Karpas-422 (cell line): ENCODE measurements at regions not wholly inside any gene's neighbourhood (a gene's known extent, or its start where the extent isn't known, plus 50 kb on each side); places are given as distances from the start of the nearest gene placed in this dataset.
"Not testable (repeated sequence)": the region's sequence is repeated elsewhere in the genome, so short reads cannot be mapped to it uniquely, and the experiment has no call there.

Experiments
- DNase-seq: peaks from one replicate; pipeline ENCODE4 v3.0.0-alpha.2; 2015
- H2AFZ ChIP-seq: fragments of 200-600 bp; sonication (generic); 2 replicates; pipeline ENCODE4 v1.6.1; 2014; ENCODE audit warnings: antibody characterized with exemption, low read length, mixed read lengths
- H3K27ac ChIP-seq: fragments of 200-600 bp; sonication (generic); 2 replicates; pipeline ENCODE4 v1.5.1; 2014; ENCODE audit warnings: mild to moderate bottlenecking, low read length, moderate library complexity
- H3K27me3 ChIP-seq: fragments of 200-600 bp; sonication (generic); 2 replicates; pipeline ENCODE4 v1.6.1; 2014; ENCODE audit warnings: low read length, mixed read lengths
- H3K36me3 ChIP-seq: fragments of 200-600 bp; sonication (generic); 2 replicates; pipeline ENCODE4 v1.6.1; 2014; ENCODE audit warnings: low read length, mixed read lengths; ENCODE audit not compliant: insufficient read depth
- H3K4me1 ChIP-seq: fragments of 200-600 bp; sonication (generic); 2 replicates; pipeline ENCODE4 v1.6.1; 2014; ENCODE audit warnings: mild to moderate bottlenecking, low read length, mixed read lengths
- H3K4me2 ChIP-seq: fragments of 200-600 bp; sonication (generic); 2 replicates; pipeline ENCODE4 v1.6.1; 2014; ENCODE audit warnings: low read length, low read depth, mild to moderate bottlenecking; ENCODE audit not compliant: poor library complexity, severe bottlenecking
- H3K4me3 ChIP-seq: fragments of 200-600 bp; sonication (generic); 2 replicates; pipeline ENCODE4 v1.5.1; 2014; ENCODE audit warnings: mild to moderate bottlenecking, antibody characterized with exemption, low read length, mixed read lengths
- H3K79me2 ChIP-seq: fragments of 200-600 bp; sonication (generic); 2 replicates; pipeline ENCODE4 v1.6.1; 2014; ENCODE audit warnings: mild to moderate bottlenecking, low read length, mixed read lengths
- H3K9ac ChIP-seq: fragments of 200-600 bp; sonication (generic); 2 replicates; pipeline ENCODE4 v1.6.0; 2014; ENCODE audit warnings: low read length
- H3K9me2 ChIP-seq: fragments of 200-600 bp; sonication (generic), shearing (Covaris generic); replicated peaks from 2 replicates; pipeline ENCODE4 v1.6.0; 2014; ENCODE audit warnings: mild to moderate bottlenecking, low read length, moderate library complexity; ENCODE audit not compliant: insufficient read depth
- H3K9me3 ChIP-seq: fragments of 300-700, 200-600 bp; sonication (generic); 2 replicates; pipeline ENCODE4 v1.6.1; 2014; ENCODE audit warnings: low read length, mixed read lengths
- H4K20me1 ChIP-seq: fragments of 200-600 bp; sonication (generic); 2 replicates; pipeline ENCODE4 v1.6.1; 2014; ENCODE audit warnings: mild to moderate bottlenecking, antibody characterized with exemption, low read length, low read depth; ENCODE audit not compliant: insufficient read depth

DNA sequence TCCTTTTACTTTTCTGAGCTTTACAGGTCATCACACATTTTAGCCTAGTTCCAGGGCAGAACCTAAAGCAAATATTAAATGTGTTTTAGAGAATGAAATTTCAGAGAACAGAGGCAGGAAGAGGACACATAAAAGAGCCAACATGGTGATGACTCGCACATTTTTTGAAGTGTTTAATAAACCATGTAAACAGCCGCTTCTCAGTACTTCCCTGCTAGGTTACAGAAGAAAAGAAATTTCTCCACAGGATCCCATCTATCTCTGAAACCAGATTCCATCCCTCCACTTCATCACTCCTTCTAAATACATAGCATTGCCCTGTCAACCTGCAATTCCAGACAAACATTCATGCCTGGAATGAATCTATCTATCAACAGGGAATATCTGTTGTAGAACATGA, 949.5 kb upstream of the PCDH7 start:
- no peak for DNase-seq
- H3K9me3 ChIP-seq = peaks cover 23% of the 10 kb centered on the region
- H3K4me1 ChIP-seq = no peaks in the 10 kb centered on the region
- H3K79me2 ChIP-seq = no peaks in the 10 kb centered on the region
- H3K4me3 ChIP-seq = no peak overlapping the region
- H2AFZ ChIP-seq = no peak overlapping the region
- no peaks in the 10 kb centered on the region for H3K9me2 ChIP-seq
- H3K27ac ChIP-seq = no peak overlapping the region
- H3K36me3 ChIP-seq = no peaks in the 10 kb centered on the region
- H3K9ac ChIP-seq = no peak overlapping the region
- no peaks in the 10 kb centered on the region for H4K20me1 ChIP-seq
- H3K4me2 ChIP-seq = no peak overlapping the region
- no peaks in the 10 kb centered on the region for H3K27me3 ChIP-seq

DNA sequence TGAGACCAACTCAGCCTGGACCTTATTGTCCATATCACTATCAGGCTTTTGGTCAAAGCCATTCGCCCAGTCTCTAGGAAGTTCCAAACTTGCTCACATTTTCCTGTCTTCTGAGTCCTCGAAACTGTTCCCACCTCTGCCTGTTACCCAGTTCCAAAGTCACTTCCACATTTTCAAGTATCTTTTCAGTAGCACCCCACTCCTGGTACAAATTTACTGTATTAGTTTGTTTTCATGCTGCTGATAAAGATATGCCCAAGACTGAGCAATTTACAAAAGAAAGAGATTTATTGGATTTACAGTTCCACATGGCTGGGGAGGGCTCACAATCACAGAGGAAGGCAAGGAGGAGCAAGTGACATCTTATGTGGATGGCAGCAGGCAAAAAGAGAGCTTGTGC, 932.0 kb upstream of the PCDH7 start:
- H3K27ac ChIP-seq, H2AFZ ChIP-seq, H3K4me3 ChIP-seq, H3K36me3 ChIP-seq, H3K79me2 ChIP-seq, H3K27me3 ChIP-seq, H3K9me2 ChIP-seq, H3K4me2 ChIP-seq, H3K9ac ChIP-seq, H4K20me1 ChIP-seq, DNase-seq, H3K4me1 ChIP-seq: not testable (repeated sequence)
- H3K9me3 ChIP-seq = peaks cover 29% of the 10 kb centered on the region

DNA sequence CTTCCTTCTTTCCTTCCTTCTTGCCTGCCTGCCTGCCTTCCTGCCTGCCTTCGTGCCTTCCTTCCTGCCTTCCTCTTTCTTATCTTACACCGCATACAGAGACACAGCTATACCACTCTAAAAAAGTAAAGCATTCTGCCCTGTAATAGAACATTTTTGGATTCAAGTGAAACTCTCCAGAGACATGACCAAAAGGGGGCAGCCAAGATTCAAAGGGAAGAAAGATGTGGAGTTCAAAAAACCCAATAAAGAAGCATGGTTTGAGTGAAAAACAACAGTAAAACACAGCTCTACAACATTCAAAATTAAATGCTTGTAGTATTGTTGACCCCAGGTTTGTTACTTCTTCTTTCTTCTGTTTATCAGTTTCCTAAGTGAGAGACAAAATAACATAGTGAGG, 914.9 kb upstream of the PCDH7 start:
- Histone ChIP-seq H3K9ac (no peak overlapping the region), H3K4me2 (no peak overlapping the region), H3K36me3 (no peaks in the 10 kb centered on the region), H4K20me1 (no peaks in the 10 kb centered on the region), H3K4me1 (no peaks in the 10 kb centered on the region), H3K27ac (no peak overlapping the region), H3K79me2 (no peaks in the 10 kb centered on the region), H3K9me3 (peaks cover 25% of the 10 kb centered on the region), H3K4me3 (no peak overlapping the region), H2AFZ (no peak overlapping the region), H3K27me3 (no peaks in the 10 kb centered on the region), H3K9me2 (no peaks in the 10 kb centered on the region)
- no peak for DNase-seq

DNA sequence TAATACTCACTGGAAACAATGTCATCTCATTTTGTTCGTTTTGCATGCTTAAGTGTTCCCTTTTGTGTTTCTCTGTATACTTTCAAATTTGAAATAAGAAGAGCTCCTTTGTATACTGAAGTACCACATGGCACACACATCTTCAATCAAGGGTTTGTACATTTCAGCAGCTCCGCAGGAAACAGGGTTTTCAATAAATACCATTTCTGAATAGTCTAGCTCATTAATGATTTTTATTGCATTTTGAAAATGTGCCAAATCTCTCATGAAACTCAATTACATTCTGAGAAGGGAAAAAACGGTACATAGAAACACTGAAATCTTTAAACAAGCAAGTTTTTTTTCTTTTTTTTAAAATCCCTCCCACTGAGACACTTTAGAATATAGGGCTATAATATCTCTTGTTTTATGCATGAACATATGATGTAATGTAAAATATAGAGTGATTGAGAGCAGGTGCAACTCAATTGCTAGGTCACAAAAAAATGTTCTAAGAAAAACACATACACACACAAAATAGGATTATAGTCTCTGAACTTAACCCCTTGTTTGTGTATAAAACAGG, 914.2 kb upstream of the PCDH7 start:
- H3K27me3 ChIP-seq = no peaks in the 10 kb centered on the region
- H3K79me2 ChIP-seq = no peaks in the 10 kb centered on the region
- H3K4me3 ChIP-seq = no peak overlapping the region
- peaks cover 20% of the 10 kb centered on the region for H3K9me3 ChIP-seq
- no peaks in the 10 kb centered on the region for H3K4me1 ChIP-seq
- no peak overlapping the region for H3K4me2 ChIP-seq
- no peak for DNase-seq
- no peak overlapping the region for H3K27ac ChIP-seq
- no peak overlapping the region for H2AFZ ChIP-seq
- no peaks in the 10 kb centered on the region for H3K9me2 ChIP-seq
- H4K20me1 ChIP-seq = no peaks in the 10 kb centered on the region
- no peaks in the 10 kb centered on the region for H3K36me3 ChIP-seq
- H3K9ac ChIP-seq = no peak overlapping the region

DNA sequence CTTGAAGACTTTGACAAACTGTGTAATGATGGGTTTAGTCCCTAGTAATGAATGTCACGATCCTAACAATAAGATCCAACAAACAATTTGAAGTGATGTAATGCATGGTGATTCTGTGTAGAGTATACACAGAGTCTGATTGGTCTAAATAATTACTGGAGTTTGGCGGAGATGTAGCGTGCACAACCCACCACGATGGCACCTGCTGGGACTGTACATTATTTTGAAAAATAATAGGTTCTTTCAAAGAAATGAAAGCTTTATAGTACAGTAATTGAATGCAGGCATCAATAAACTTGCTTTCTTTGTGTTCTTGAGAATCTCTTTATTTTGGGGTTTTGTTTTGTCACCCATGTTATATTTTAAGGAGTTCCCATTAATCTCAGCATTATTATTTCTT, 902.2 kb upstream of the PCDH7 start:
- H3K79me2 ChIP-seq = no peaks in the 10 kb centered on the region
- no peak overlapping the region for H3K9ac ChIP-seq
- H3K36me3 ChIP-seq = no peaks in the 10 kb centered on the region
- no peaks in the 10 kb centered on the region for H3K9me2 ChIP-seq
- H3K4me3 ChIP-seq = no peak overlapping the region
- H3K27ac ChIP-seq = no peak overlapping the region
- H3K27me3 ChIP-seq = no peaks in the 10 kb centered on the region
- no peaks in the 10 kb centered on the region for H3K4me1 ChIP-seq
- no peak for DNase-seq
- H2AFZ ChIP-seq = no peak overlapping the region
- H3K4me2 ChIP-seq = no peak overlapping the region
- H3K9me3 ChIP-seq = peaks cover 16% of the 10 kb centered on the region
- no peaks in the 10 kb centered on the region for H4K20me1 ChIP-seq

DNA sequence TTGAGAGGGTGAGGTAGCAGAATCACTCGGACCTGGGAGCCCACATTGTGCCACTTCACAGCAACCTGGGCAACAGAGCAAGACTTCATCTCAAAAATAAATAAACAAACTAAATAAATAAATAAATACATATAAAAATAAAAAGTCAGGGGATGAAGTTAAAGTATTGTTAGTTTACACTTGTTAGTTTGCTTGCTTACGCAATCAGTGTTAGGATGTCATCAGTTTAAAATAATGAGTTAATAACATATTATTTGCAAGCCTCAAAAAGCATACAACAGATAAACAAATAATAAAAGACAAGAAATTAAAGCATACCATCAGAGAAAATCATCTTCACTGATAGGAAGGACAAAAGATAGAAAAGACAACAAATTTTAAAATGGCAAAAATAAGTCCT, 891.1 kb upstream of the PCDH7 start:
- Histone ChIP-seq H3K4me3 (no peak overlapping the region), H3K4me1 (no peaks in the 10 kb centered on the region), H3K9ac (no peak overlapping the region), H4K20me1 (no peaks in the 10 kb centered on the region), H2AFZ (no peak overlapping the region), H3K27me3 (no peaks in the 10 kb centered on the region), H3K4me2 (no peak overlapping the region), H3K79me2 (no peaks in the 10 kb centered on the region), H3K36me3 (no peaks in the 10 kb centered on the region), H3K27ac (no peak overlapping the region), H3K9me2 (no peaks in the 10 kb centered on the region), H3K9me3 (peaks cover 40% of the 10 kb centered on the region)
- DNase-seq = no peak

DNA sequence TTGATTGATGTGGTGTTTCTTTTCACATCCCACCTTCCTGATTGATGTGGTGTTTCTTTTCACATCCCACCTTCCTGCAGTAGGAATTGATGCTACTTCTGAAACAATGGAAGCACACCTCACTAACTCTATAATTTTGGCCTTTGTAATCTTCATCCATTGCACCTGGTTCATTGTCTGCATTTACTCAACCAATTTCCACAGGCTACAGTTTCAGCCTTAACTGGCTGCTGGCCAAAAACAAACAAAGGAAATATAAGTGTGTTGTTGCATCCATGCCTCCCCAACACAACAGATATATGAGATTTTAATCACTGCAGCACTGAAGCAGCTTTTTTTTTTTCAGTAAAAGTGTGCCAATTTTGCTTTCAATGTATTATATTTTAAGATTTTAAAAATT, 867.6 kb upstream of the PCDH7 start:
- Histone ChIP-seq H3K27me3 (no peaks in the 10 kb centered on the region), H3K36me3 (no peaks in the 10 kb centered on the region), H3K4me2 (no peak overlapping the region), H3K9ac (no peak overlapping the region), H2AFZ (no peak overlapping the region), H3K79me2 (no peaks in the 10 kb centered on the region), H3K4me1 (no peaks in the 10 kb centered on the region), H3K27ac (no peak overlapping the region), H3K9me3 (peaks cover 41% of the 10 kb centered on the region), H4K20me1 (no peaks in the 10 kb centered on the region), H3K9me2 (no peaks in the 10 kb centered on the region), H3K4me3 (no peak overlapping the region)
- no peak for DNase-seq

DNA sequence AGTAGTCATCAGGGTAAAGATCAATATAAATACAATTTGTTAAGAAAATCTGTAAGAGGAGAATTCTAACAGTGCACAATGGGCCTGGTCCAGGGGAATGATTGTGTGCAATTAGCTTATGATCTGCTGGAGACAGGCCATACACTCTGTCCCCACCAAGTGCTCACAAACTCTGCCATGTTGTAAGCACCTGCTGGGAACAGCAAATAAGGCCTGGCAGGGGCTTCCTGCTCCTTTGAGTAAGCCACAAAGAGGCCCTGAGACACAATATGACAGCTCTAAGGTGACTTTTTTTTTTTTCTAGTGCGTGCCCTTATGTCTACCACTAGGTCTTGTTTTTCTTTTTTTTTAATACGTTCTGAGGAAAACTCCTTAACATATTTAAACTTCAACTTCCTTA, 866.3 kb upstream of the PCDH7 start:
- H3K4me3 ChIP-seq = no peak overlapping the region
- no peak overlapping the region for H2AFZ ChIP-seq
- H3K36me3 ChIP-seq = no peaks in the 10 kb centered on the region
- H3K27ac ChIP-seq = no peak overlapping the region
- H3K9ac ChIP-seq = no peak overlapping the region
- H4K20me1 ChIP-seq = no peaks in the 10 kb centered on the region
- no peaks in the 10 kb centered on the region for H3K79me2 ChIP-seq
- H3K4me2 ChIP-seq = no peak overlapping the region
- no peaks in the 10 kb centered on the region for H3K4me1 ChIP-seq
- no peak for DNase-seq
- H3K27me3 ChIP-seq = no peaks in the 10 kb centered on the region
- no peaks in the 10 kb centered on the region for H3K9me2 ChIP-seq
- H3K9me3 ChIP-seq = peaks cover 41% of the 10 kb centered on the region

DNA sequence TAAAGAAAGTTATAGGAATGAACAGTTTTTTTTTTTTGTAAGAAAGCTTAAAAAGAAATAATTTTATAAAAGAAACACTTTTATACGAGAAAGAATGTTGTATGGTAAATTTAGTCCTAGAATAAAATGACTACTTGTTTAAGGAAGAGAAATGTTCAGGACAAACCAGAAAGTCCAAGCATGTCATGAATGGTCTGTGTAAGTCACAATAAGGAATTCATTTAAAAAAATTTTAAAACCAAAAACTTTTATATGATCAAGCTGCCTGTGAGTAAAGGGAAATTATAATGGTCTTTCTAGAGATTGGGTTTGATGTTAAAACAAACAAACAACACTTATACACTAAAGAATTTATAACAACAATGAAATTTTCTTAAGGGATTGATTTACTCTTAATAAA, 858.9 kb upstream of the PCDH7 start:
- Histone ChIP-seq H2AFZ (no peak overlapping the region), H3K4me1 (no peaks in the 10 kb centered on the region), H3K9me2 (no peaks in the 10 kb centered on the region), H3K79me2 (no peaks in the 10 kb centered on the region), H3K27me3 (no peaks in the 10 kb centered on the region), H3K36me3 (no peaks in the 10 kb centered on the region), H3K4me2 (no peak overlapping the region), H4K20me1 (no peaks in the 10 kb centered on the region), H3K27ac (no peak overlapping the region), H3K9me3 (peaks cover 30% of the 10 kb centered on the region), H3K4me3 (no peak overlapping the region), H3K9ac (no peak overlapping the region)
- DNase-seq = no peak
